Dermis blood vessel endothelial cell (primary cell): ENCODE measurements at regions not wholly inside any gene's neighbourhood (a gene's known extent, or its start where the extent isn't known, plus 50 kb on each side); places are given as distances from the start of the nearest gene placed in this dataset.

Source experiments
- DNase-seq: peaks from one replicate; pipeline ENCODE4 v3.0.0; 2010

DNA sequence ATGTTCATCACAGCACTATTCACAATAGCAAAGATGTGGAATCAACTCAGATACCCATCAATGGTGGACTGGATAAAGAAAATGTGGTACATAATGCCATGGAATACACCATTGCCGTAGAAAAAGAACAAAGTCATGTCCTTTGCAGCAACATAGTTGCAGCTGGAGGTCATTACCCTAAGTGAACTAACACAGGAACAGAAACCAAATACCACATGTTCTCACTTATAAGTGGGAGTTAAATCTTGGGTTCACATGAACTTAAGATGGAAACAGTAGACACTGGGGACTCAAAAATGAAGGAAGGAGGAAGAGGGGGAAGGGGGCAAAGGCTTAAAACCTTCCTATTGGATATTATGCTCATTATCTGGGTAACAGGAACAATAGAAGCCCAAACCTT, 228.1 kb upstream of the RAB6C start:
- DNase-seq = no peak

DNA sequence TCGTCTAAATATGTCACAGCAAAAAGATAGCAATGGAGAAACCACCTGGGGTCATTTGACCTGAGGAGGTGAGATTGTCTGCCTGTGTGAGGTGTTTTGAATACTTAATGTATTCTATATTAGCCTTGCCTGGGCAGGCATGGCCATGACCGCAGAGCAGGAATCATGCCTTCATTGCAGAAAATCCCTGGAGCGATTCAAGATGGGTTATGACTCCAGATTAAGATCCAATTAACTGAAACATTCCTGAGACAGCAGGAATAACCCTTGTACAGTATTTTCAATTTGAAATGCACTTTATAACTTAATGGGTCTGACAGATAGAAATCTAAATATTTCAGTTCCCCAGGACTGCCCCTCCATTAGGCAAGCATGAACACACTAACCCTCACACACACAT, 227.3 kb upstream of the RAB6C start:
- DNase-seq = no peak

DNA sequence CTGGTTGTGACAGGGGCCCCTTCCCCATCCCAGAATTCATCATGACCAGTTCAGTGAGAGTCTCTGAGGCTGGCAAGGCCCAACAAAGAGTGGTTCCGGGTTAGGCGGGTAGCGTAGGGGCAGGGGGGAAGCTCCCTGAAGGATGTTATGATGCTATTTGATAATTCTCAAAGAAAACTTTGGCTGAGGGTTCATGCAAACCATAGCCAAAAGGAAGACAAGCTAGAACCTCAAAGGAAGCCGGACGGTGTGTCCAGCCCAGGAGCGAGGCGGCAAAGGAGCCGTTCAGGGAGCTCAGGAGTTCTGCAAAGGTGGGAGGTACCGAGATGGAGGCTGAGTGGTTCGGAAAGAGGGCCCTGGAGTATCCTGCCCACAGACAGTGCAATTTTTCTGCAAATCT, 226.8 kb upstream of the RAB6C start:
- no peak for DNase-seq

DNA sequence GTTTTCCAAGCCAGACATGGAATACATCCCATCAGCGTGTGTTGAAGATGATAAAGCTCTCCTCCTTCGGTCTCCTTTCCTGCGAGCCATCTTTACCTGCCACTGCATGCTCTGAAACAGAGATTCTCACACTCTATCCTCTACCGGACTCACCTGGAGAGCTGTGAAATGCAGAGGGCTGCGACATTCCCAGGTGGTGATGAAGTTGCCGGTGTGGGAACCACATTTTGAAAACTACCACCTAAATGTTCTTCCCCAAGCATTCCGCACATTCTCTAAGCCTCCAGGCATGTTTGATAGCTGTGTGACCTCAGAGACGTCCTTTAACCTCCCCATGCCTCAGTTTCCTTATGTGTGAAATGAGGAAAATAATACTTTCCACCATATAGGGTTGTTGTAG, 226.2 kb upstream of the RAB6C start:
- no peak for DNase-seq

DNA sequence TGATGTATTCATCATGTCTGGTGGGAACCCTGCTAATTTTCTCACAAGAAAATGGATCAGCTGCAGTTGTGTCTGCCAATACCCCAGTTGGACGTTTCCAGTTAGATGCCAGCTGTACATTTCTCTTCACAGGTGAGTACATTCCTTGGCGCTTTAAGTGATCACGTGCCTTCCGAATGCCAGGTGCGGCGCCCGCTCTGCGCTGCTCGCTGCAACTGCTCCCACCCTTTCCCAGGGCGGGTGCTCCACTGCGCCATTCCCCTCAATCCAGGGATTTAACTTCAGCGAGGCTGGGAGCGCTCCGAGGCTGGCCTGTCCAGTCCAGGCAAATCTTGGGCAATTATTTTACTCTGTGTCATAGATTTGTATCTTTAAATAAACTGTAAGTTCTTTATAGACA, 225.0 kb upstream of the RAB6C start:
- DNase-seq = no peak

DNA sequence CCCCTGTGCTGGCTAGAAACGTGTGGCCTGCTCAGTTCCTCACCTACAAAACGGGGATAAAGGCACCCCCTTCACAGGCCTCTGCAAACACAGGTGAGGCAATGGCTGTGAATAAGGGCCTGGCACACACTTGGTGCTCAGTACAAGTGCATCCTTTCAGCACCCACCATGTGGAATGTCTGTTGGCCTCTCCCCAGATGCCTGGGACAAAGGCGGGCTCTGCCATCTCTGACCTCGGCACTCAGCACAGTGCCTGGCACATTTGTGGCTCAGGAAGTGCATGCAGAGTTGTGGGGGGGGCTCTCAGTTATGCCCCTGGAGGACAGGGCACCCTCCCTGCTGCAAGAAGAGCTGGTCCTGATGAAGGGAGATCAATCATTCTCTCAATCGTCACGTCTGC, 224.6 kb upstream of the RAB6C start:
- no peak for DNase-seq

DNA sequence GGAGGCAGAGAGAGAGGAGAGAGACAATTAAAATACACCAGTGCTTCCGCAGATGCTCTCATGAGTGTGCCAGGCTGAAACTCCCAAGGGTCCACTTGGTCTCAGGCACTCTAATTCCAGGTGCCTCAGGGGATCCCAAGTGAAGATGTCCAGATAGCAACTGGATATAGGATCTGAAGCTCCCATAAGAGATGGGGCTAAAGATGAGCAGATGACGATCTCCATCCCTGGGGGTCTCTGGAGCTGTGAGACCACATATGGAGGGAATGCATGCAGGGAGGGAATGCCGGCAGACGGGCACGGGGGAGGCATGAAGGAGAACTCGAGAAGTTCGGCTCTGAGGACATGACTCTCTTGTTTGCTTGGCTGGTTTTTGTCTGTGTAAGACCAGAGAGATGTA, 223.7 kb upstream of the RAB6C start:
- no peak for DNase-seq

DNA sequence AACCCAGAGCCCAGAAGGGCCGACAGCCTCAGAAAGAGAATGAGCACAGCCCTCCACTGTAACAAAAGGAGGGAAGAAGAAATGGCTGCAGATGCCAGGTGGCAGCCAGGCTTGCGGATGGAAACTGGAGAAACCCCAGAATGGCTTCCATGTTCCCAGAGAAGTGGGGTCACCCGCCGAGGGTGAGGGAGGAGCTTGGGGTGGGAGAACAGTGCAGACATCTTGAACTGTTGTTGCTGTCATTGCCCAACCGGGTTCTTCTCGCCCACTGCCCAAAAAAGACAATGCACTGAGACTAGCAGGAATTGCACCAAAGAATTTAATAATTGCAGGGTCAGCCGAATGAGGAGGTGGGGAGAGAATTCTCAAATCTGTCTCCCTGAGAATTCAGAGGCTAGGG, 223.2 kb upstream of the RAB6C start:
- no peak for DNase-seq

DNA sequence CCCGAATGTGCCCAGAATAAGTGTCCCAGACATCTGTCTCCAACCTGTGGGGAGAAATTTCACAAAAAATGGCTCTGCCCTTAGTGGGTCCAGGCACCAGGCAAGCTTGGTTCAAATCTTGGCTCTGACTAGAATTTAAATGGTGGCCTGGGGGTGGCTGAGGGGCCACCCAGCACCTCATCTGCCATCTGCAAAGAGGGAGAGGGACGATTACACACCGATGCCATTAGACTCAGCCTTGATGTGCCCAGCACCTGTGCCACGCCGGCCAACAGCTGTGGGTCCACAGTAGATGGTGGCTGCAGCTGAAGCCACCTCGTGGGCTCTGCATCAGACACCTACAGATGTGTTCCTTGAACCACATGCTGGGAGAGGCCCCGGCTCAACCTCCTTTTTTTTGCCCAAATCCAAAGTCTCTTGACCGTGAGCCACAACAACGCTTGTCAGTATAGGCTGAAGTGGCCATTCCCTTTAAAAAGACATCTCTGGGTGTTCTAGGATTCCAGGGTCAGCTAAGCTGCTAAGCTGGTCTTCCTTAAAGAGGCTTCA, 222.0 kb upstream of the RAB6C start:
- no peak for DNase-seq

DNA sequence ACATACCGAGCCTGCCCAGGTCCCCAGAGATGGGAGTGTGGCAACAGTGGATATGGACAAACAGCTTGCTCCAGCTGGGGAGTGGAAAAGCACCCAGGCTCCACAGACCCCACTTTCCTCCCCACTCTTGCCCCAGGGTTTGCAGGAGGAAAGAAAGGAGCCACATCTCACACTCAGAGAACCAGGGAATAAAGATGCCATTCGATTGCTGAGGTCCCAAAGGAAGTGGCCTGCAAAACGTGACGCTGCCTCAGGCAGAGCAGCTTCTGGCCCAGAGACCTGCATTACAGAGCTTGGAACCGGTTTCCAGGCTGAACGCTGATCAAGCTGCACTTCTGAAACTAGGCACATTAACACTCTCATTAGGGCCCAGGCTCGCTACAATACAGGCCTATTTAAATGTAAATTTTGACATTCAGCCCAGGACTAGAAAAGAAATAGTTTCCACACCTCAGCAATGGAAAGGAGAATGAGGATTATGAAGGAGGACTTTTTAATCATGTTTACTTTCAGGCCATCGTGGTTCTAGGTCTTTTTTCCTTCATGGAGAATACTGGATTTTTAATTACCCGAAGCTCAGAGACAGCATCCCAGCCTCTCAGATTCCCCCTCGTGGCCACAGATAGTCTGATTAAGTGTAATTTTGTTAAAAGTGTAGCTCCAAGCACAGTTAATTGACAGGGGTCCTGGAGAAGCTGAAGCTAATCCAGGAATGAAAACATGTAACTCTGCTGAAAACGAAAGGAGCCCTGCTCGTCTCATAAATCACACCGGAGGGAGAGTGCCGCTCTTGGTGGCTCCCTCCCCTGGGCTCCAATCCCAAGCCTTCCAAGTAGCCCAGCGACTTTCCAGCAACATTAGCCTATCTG, 221.3 kb upstream of the RAB6C start:
- DNase-seq = no peak

DNA sequence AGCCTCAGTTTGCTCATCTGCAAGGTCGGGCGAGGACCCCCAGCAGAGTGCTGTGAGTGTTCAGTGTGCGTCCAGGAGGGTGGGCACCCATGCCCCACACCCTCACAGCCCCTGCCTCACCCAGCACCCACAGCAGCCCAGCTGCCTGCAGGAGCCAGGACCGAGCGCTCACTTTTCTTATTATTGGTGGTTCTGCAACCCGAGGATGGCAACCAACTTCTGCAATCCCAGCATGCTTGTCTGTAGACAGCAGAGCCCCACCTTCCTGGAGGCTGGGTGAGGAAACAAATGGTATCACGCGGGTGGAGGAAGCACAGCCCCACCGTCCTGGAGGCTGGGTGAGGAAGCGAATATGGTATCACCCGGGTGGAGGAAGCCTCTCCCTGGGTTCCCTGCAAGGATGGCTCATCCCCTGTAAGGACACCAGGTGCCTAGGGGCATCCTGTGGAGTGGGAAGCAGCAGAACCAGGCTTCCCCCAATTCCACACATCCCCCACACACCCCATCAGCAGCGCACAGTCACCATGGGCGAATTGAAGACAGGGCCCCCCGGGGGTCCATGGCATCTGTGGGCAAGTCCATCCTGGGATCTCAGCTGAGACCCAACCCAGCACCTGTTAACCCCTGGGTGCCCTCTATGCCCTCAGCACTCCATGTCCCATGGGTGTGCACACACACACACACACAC, 220.5 kb upstream of the RAB6C start:
- no peak for DNase-seq

DNA sequence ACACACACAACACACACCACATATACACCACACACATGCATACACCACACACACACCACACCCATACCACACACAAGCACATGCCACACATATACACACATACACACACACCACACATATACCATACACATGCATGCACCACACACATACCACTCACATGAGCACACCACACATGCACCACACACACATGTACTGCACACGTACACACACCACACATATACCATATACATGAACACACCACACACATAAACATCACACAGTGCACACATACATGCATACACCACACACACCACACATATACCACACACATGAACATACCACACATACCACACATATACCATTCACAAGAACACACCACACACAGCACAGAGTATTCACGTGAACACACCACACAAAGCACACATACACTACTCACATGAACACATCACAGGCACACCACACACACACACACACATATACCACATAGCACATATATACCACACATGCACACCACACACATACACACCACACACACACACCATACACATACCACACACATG, 219.9 kb upstream of the RAB6C start:
- no peak for DNase-seq

DNA sequence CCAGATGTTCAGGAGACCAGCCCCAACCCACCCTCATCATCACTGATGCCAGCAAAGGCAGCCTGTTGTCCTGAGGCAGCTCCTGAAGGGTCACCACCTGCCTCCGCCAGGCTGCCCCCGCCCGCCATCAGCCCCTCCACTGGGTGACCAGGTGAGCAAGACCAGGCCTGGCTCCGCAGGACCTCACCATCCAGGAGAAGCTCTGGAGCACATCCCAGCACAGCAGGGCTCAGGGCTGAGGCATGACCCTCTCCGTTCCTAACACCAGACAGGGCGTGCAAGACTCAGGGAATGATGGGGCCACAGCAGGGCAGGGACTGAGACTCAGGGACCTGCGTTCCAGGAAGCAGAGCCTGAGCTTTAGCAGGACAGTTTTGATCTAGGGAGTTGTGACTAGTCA, 218.8 kb upstream of the RAB6C start:
- no peak for DNase-seq

DNA sequence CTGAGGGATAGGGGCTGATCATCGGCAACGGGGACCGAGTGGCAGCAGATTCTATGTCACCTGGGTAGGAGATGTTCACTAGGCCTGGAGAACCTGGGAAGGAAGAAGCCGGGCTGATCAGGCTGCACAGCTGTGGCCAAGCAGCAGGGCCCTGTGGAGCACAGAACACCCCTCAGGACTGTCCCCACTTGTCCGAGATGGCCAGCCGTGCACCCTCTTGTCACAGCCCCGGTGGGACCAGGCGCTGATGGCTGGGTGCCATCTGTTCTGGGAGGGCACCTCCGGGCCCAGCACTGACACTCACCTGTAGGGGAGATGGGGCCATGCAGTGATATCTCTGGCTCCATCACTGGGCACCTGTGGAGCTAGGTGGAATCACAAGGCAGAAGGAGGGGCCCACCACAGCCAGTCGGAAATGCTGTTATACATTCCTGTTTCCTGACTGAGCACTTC, 217.9 kb upstream of the RAB6C start:
- no peak for DNase-seq

DNA sequence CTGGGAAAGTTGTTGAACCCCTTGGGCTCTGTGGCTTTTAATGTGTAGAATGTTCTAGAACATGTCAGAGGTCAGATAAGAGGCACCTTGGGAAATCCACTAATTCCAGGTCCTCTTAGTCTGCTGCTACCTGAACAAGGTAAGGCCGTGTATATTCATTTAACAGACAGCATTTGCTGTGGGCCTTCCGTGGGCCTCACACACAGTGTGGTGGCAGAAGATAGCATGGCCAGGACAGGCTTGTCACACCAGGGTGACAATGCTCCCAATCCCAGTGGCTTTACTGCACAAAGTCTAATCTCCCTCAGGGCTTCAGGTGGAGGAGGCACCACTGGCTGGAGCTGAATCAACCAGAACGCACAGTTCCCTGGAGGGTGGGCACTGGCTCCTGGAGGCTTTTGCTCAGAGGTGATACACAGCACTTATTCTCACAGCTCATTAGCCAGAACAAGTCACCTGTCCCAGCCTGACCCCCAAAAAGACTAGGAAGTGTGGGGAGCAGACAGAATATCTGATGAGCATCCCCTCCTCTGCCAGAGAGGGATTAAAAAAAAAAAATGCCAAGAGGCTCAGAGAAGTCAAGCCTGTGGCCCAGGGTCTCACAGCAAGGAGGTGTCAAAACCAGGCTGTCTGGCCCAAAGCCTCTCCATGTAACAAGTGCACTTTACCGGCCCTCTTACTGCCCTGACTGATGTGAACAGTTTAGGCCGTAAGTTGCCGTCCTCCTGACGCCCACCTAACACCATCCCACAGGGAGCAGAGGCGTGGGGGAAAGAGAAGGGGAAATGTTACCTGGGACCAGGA, 216.9 kb upstream of the RAB6C start:
- no peak for DNase-seq

DNA sequence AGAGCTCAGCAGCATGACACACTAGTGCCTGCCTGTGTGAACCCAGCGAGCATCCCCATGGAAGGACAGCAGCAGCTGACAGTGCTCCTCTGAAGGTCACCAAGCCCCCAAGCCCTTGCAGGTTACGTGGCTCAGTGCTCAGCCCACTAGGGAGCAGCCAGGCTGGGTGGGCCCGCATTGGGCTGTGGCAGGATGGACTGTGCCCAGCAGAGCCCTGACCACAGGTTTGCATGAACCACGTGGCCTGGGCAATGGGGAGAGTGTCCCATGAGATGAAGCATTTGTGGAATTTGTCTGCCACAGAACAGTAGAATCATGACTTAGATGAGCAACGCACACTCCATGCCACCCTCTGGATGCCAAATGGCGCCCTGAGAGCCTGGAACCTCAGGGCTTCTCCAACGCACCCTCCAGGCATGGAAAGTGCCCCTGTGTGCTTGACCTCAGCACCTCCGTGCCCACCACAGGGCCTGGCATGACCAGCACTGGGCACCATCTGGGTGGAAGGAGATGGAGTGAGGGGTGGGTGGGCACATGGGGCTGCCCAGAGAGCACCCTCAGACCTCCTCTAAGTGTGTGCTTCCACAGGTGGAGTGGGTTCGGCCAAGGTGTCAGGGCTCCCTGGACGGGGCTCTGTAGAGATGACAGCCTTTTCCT, 216.1 kb upstream of the RAB6C start:
- no peak for DNase-seq

DNA sequence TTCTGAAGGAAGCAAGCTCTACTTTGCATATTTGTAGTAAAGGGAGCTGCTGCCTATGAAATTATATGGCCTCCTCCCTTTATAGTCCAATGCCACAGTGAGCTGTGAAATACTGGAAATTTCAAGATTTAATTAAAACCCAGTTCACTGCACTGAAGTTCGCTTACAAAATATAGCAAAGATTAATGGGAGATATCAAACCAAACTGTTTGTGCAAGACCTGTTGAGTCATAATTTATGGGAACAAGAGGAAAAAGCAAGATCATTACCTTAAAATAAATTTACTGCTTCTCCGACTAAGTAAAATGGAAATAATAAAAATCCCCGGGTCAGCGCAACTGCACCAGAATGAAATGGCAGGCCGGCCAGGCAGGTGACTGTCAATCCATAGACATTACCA, 215.5 kb upstream of the RAB6C start:
- DNase-seq = no peak

DNA sequence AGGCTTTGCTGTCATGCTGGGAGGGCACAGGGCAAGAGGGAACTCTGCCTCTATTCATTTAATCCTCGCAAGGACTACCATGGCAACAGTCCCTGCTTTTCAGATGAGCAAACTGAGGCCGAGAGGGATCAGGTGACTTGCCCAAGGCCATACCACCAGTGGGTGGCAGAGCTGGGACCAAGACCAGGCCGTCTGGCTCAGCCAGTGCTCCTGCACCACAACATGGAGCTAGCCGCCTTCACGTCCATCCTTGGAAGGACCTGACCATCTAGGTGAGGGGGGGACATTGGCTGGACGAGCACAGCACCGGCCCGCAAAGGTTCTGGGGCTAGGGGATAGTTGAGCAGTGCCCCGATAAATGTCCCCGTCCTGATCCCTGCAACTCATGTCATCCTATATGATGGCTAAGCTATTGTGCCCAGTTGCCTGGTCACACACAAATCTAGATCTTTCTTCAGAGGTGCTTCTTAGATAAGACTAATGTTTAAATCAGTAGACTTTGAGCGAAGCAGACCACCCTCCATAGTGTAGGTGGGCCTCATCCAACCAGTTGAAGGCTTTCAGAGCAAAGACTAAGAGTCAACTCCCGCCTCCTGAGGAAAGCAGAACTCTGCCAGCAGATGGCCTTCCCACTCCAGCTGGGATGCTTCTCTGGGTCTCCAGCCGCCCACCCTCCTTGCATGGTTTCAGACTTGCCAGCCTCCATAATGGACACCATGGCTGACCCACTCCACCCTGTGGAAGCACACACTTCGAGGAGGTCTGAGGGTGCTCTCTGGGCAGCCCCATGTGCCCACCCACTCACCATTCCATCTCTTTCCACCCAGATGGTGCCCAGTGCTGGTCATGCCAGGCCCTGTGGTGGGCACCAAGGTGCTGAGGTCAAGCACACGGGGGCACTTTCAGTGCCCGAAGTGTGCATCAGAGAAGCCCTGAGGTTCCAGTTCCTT, 214.8 kb upstream of the RAB6C start:
- DNase-seq = no peak

DNA sequence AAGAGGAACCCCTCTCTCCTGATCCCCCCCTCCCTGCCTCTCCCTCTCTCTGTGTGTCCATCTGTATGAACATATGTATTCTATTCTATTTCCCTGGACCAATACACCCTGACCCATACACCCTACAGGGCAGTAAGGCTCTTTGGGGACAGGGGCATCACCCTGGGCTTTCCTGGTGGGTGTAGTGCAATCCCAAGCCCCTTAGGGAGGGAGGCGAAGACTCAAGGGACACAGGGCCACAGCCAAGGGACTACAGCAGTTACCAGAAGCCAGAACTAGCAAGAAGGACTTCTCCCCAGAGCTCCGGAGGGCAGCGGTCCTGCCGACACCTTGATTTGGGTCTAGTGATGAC, 214.2 kb upstream of the RAB6C start:
- no peak for DNase-seq

DNA sequence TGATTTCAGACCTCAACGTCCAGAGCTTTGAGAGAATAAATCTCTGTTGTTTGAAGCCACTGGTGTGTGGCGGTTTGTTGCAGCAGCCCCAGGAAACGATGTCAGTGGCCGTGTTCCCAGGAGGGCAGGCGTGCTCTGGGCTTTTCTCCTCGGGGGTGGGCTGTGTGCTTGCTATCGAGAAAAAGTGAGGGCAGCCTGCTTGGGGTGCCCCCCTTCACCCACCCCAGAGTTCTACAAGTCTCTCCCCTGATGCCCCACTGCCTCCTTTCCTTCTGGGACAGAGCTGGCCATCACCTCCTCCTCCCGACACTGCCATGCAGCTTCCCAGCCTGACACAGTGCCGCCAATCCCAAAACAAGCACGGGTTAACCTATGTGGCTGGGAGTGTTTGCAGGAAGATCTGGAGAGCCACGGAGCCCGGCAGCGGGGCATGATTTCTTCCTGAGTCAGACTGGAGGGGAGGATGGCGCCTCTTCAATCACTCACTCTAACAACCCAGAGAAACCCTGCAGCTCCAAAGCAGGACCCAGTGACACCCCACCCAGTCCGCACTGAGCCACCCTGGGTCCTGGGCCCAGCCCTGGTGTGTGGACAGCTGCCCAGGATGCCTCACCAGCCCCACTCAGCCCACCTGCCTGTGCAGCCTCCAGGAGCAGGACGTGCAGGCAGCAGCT, 213.7 kb upstream of the RAB6C start:
- DNase-seq = no peak
